A549 (cell line): ENCODE measurements at regions not wholly inside any gene's neighbourhood (a gene's known extent, or its start where the extent isn't known, plus 50 kb on each side); places are given as distances from the start of the nearest gene placed in this dataset.

ENCODE experiments used
- ATAC-seq, 2 experiments: fragments of 200-7000 bp in 1 of 2; fragments of >200 bp in 1 of 2; cut with Nextera tagmentation in 1 of 2; cut with Tn5 transposase in 1 of 2; 3 replicates each; pipeline versions ENCODE4 v1.8.0 to v1.9.1; 2018 to 2020; ENCODE audit warnings: mild to moderate bottlenecking in 1 of 2, moderate library complexity in 1 of 2
- CTCF ChIA-PET: fragments of 300-600 bp; sonication (Branson Sonifier 250); formaldehyde crosslinking; extraction: SDS; loops from one replicate; lab custom pipeline; 2021; ENCODE audit warnings: antibody characterized with exemption, inconsistent platforms; lab: Yijun Ruan, JAX
- POLR2A ChIA-PET: fragments of 350-600 bp; formaldehyde crosslinking; extraction: SDS; loops from one replicate; lab custom pipeline; 2021; ENCODE audit warnings: antibody characterized with exemption, inconsistent platforms; lab: Yijun Ruan, JAX
- DNase-seq, 2 experiments: peaks; one replicate each; pipeline versions ENCODE4 v3.0.0 to v3.0.0-alpha.2; 2011 to 2016; ENCODE audit warnings: low read depth in 1 of 2, low spot score in 1 of 2
- FAIRE-seq: peaks from 2 replicates; lab custom pipeline; 2011; peaks lifted over from hg19 to GRCh38; lab: Jason Lieb, UNC
- H3K27ac ChIP-seq, 2 experiments: fragments of >200 bp; sonication (Bioruptor Twin); formaldehyde crosslinking; 3 replicates each; pipeline ENCODE4 v1.5.1; 2016 to 2017
- H3K4me1 ChIP-seq: fragments of >200 bp; sonication (Bioruptor Twin); formaldehyde crosslinking; 3 replicates; pipeline ENCODE4 v1.6.1; 2016
- H3K4me2 ChIP-seq: fragments of >200 bp; sonication (Bioruptor Twin); formaldehyde crosslinking; 3 replicates; pipeline ENCODE4 v1.6.1; 2016
- H3K4me3 ChIP-seq: fragments of >200 bp; sonication (Bioruptor Twin); formaldehyde crosslinking; 3 replicates; pipeline ENCODE4 v1.5.1; 2016
- H3K9me3 ChIP-seq: fragments of >200 bp; sonication (Bioruptor Twin); formaldehyde crosslinking; 3 replicates; pipeline ENCODE4 v1.6.1; 2016
- CEBPB ChIP-seq, 2 experiments: fragments of >200 bp in 1 of 2; sonication (Bioruptor Twin) in 1 of 2; formaldehyde crosslinking in 1 of 2; IDR thresholded peaks; 2 replicates each; pipeline ENCODE4 v1.6.1; 2012 to 2016
- EHMT2 ChIP-seq: fragments of 200-600 bp; sonication (generic); IDR thresholded peaks from 2 replicates; pipeline ENCODE4 v1.6.1; 2016; ENCODE audit warnings: antibody characterized with exemption, low read depth, mild to moderate bottlenecking, moderate library complexity
- EP300 ChIP-seq, 2 experiments: fragments of >200 bp; sonication (Bioruptor Twin); formaldehyde crosslinking; IDR thresholded peaks; 2 replicates in 1 of 2; 3 replicates in 1 of 2; pipeline ENCODE4 v1.6.1; 2016 to 2017
- FOSL2 ChIP-seq, 2 experiments: fragments of 450-650 bp in 1 of 2; fragments of >200 bp in 1 of 2; sonication (Bioruptor Twin) in 1 of 2; formaldehyde crosslinking; IDR thresholded peaks; 2 replicates each; pipeline versions ENCODE4 v1.5.0 to v1.6.1; 2016 to 2020; ENCODE audit warnings: mild to moderate bottlenecking in 1 of 2, moderate library complexity in 1 of 2
- FOXS1 ChIP-seq: fragments of 250-450 bp; sonication (Bioruptor Pico); IDR thresholded peaks from 2 replicates; pipeline ENCODE4 v1.5.0; 2020; ENCODE audit warnings: mild to moderate bottlenecking, moderate library complexity
- HEYL ChIP-seq: fragments of 250-450 bp; sonication (Bioruptor Pico); IDR thresholded peaks from 2 replicates; pipeline ENCODE4 v1.8.0; 2021; ENCODE audit warnings: mild to moderate bottlenecking, moderate library complexity
- JUN ChIP-seq, 2 experiments: fragments of >200 bp; sonication (Bioruptor Twin); formaldehyde crosslinking; IDR thresholded peaks; 2 replicates in 1 of 2; 3 replicates in 1 of 2; pipeline ENCODE4 v1.6.1; 2016 to 2017
- KDM1A ChIP-seq: fragments of 200-600 bp; sonication (generic); IDR thresholded peaks from 2 replicates; pipeline ENCODE4 v1.6.1; 2016; ENCODE audit warnings: low read depth, mild to moderate bottlenecking
- NPAS2 ChIP-seq: fragments of 250-450 bp; sonication (Bioruptor Pico); IDR thresholded peaks from 2 replicates; pipeline ENCODE4 v1.8.0; 2022; ENCODE audit warnings: mild to moderate bottlenecking, moderate library complexity, borderline replicate concordance
- RCOR1 ChIP-seq: fragments of 150-350 bp; IDR thresholded peaks from 2 replicates; pipeline ENCODE4 v1.6.1; 2014; ENCODE audit warnings: antibody characterized with exemption, low read length, low read depth
- SREBF2 ChIP-seq: fragments of 450-650 bp; IDR thresholded peaks from 2 replicates; pipeline ENCODE4 v1.6.1; 2014; ENCODE audit warnings: mild to moderate bottlenecking, moderate library complexity
- ZSCAN20 ChIP-seq: fragments of 250-450 bp; sonication (Bioruptor Pico); IDR thresholded peaks from 2 replicates; pipeline ENCODE4 v1.8.0; 2022; ENCODE audit warnings: mild to moderate bottlenecking, moderate library complexity
- WGBS: methylation state at CpG from one replicate; pipeline ENCODE4 v1.1.6; 2017; ENCODE audit errors: missing lambda C conversion rate; 5-methylcytosine and 5-hydroxymethylcytosine counted together
- TF ChIP-seq, protein P1 (sequence below): fragments of >200 bp; sonication (Bioruptor Twin); formaldehyde crosslinking; IDR thresholded peaks from 2 replicates; pipeline ENCODE4 v1.6.1; 2016
- TF ChIP-seq, protein P2 (sequence below): IDR thresholded peaks from 2 replicates; pipeline ENCODE4 v1.6.1; 2012
- TF ChIP-seq, protein P3 (sequence below): fragments of >200 bp; sonication (Bioruptor Twin); formaldehyde crosslinking; IDR thresholded peaks from 3 replicates; pipeline ENCODE4 v1.5.1; 2016
- TF ChIP-seq, protein P4 (sequence below): fragments of 200-600 bp; sonication (generic); IDR thresholded peaks from 2 replicates; pipeline ENCODE4 v1.6.1; 2016; ENCODE audit warnings: antibody characterized with exemption, mild to moderate bottlenecking, moderate library complexity
- TF ChIP-seq, protein P5 (sequence below): fragments of >200 bp; sonication (Bioruptor Twin); formaldehyde crosslinking; IDR thresholded peaks from 3 replicates; pipeline ENCODE4 v1.6.1; 2016

DNA sequence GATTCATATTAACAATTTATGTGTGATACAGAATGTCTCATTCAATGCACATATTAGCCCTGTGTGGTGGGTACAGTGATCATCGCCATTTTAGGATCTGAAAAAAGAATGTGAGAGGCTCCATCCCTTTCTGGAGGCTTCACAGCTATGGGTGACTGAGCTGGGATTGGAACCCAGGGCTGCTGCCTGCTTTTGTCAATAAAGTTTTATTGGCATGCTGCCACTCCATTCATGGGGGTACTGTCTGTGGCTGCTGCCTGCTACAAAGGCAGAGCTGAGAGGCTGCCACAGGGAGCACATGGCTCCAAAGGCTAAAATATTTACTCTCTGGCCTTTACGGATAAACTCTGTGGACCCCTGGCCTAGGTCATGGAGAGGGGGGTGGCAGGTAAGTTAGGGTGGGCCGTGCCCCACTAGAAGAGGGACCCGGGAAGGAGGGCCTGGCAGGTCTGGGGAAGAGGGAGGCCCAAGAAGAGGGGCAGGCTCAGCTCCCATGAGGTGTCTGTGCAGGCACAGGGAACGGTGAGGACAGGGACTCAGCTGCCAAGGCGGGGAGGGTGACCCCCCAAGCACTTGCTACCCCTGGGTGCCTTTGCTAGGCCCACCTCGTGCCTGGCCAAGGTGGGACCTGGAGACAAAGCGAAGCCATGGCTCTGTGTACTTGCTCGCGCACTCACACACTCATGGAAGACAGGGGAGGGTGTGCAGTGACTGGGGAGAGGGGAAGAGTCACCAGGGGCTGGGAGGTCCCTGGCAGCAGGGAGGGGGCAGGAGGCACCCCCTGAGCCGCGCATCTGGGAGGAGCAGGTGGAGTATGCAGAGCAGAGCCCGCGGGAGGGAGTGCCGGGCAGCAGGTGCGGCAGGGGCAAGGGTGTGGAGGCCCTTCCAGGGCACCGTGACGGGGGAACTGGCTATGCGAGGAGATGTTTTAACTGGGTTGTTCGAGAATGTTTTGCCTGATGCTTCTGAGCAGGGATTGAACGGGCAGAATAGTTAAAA lies 335.3 kb downstream of the CTTN start:
- whole genome bisulfite sequencing = 93% methylated on average over 21 of the region's 21 CpGs
- Histone ChIP-seq H3K27ac (no peak overlapping the region), H3K4me1 (no peaks in the 10 kb centered on the region), H3K4me2 (no peak overlapping the region), H3K9me3 (no peaks in the 10 kb centered on the region), H3K4me3 (no peak overlapping the region)
- DNase-seq (no peak), ATAC-seq (no peak), FAIRE-seq (no peak)
- ChIA-PET POLR2A (no interaction called here), CTCF (interaction anchor here (1.2 kb wide), 1 partner anchor 9 kb away, joined by 5 read pairs; no protein-coding TSS in a partner anchor)
- TF ChIP-seq, protein P1, sequence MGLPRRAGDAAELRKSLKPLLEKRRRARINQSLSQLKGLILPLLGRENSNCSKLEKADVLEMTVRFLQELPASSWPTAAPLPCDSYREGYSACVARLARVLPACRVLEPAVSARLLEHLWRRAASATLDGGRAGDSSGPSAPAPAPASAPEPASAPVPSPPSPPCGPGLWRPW = no peak
- no peak for TF ChIP-seq EHMT2
- TF ChIP-seq, protein P2, sequence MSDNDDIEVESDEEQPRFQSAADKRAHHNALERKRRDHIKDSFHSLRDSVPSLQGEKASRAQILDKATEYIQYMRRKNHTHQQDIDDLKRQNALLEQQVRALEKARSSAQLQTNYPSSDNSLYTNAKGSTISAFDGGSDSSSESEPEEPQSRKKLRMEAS = no peak
- TF ChIP-seq, protein P3, sequence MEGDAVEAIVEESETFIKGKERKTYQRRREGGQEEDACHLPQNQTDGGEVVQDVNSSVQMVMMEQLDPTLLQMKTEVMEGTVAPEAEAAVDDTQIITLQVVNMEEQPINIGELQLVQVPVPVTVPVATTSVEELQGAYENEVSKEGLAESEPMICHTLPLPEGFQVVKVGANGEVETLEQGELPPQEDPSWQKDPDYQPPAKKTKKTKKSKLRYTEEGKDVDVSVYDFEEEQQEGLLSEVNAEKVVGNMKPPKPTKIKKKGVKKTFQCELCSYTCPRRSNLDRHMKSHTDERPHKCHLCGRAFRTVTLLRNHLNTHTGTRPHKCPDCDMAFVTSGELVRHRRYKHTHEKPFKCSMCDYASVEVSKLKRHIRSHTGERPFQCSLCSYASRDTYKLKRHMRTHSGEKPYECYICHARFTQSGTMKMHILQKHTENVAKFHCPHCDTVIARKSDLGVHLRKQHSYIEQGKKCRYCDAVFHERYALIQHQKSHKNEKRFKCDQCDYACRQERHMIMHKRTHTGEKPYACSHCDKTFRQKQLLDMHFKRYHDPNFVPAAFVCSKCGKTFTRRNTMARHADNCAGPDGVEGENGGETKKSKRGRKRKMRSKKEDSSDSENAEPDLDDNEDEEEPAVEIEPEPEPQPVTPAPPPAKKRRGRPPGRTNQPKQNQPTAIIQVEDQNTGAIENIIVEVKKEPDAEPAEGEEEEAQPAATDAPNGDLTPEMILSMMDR = no peak
- TF ChIP-seq CEBPB (IDR thresholded peaks at IDR 0.05) = no peak
- TF ChIP-seq, protein P4, sequence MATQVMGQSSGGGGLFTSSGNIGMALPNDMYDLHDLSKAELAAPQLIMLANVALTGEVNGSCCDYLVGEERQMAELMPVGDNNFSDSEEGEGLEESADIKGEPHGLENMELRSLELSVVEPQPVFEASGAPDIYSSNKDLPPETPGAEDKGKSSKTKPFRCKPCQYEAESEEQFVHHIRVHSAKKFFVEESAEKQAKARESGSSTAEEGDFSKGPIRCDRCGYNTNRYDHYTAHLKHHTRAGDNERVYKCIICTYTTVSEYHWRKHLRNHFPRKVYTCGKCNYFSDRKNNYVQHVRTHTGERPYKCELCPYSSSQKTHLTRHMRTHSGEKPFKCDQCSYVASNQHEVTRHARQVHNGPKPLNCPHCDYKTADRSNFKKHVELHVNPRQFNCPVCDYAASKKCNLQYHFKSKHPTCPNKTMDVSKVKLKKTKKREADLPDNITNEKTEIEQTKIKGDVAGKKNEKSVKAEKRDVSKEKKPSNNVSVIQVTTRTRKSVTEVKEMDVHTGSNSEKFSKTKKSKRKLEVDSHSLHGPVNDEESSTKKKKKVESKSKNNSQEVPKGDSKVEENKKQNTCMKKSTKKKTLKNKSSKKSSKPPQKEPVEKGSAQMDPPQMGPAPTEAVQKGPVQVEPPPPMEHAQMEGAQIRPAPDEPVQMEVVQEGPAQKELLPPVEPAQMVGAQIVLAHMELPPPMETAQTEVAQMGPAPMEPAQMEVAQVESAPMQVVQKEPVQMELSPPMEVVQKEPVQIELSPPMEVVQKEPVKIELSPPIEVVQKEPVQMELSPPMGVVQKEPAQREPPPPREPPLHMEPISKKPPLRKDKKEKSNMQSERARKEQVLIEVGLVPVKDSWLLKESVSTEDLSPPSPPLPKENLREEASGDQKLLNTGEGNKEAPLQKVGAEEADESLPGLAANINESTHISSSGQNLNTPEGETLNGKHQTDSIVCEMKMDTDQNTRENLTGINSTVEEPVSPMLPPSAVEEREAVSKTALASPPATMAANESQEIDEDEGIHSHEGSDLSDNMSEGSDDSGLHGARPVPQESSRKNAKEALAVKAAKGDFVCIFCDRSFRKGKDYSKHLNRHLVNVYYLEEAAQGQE = no peak
- TF ChIP-seq EP300 (IDR thresholded peaks at IDR 0.05) = no peak
- no peak for TF ChIP-seq RCOR1

DNA sequence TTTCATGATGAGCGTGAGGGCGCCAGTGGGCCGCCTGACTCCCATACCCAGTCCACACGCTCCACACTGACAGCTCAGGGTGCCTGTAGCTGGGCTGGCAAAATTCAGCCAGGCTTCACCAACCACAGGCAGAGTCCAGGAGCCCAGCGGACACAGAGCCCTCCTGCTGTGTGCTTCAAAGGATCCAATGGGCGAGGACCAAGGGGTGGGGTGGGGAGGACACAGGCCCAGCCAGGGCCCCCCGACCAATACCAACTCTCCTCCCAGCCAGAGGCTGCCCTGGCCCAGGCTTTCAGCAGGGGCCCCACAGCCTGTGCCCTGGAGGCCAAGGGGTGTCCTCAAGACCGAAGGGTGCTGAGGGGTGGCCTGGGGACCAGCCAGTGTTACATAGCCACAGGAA lies 336.1 kb downstream of the CTTN start:
- 94% methylated on average over 7 of the region's 8 CpGs for WGBS
- POLR2A ChIA-PET = no interaction called here
- no peak overlapping the region for H3K4me3 ChIP-seq
- H3K4me2 ChIP-seq = no peak overlapping the region
- CTCF ChIA-PET = no interaction called here
- H3K9me3 ChIP-seq = no peaks in the 10 kb centered on the region
- no peak overlapping the region for H3K27ac ChIP-seq
- DNase-seq (no peak), FAIRE-seq (no peak), ATAC-seq (no peak)
- no peaks in the 10 kb centered on the region for H3K4me1 ChIP-seq
- TF ChIP-seq FOSL2 (IDR thresholded peaks at IDR 0.05) (no peak), FOSL2 (CRISPR knock-in tag; IDR thresholded peaks at IDR 0.05) (no peak), ZSCAN20 (CRISPR knock-in tag) (no peak), JUN (IDR thresholded peaks at IDR 0.05) (no peak), HEYL (CRISPR knock-in tag) (no peak), KDM1A (no peak), SREBF2 (no peak), NPAS2 (CRISPR knock-in tag) (no peak), FOXS1 (CRISPR knock-in tag) (no peak)
- TF ChIP-seq, protein P5, sequence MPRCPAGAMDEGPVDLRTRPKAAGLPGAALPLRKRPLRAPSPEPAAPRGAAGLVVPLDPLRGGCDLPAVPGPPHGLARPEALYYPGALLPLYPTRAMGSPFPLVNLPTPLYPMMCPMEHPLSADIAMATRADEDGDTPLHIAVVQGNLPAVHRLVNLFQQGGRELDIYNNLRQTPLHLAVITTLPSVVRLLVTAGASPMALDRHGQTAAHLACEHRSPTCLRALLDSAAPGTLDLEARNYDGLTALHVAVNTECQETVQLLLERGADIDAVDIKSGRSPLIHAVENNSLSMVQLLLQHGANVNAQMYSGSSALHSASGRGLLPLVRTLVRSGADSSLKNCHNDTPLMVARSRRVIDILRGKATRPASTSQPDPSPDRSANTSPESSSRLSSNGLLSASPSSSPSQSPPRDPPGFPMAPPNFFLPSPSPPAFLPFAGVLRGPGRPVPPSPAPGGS = no peak
- TF ChIP-seq, all 56 proteins: peak for 0
